ENCODE measurements at regions not wholly inside any gene's neighbourhood (a gene's known extent, or its start where the extent isn't known, plus 50 kb on each side); places are given as distances from the start of the nearest gene placed in this dataset.

DNA sequence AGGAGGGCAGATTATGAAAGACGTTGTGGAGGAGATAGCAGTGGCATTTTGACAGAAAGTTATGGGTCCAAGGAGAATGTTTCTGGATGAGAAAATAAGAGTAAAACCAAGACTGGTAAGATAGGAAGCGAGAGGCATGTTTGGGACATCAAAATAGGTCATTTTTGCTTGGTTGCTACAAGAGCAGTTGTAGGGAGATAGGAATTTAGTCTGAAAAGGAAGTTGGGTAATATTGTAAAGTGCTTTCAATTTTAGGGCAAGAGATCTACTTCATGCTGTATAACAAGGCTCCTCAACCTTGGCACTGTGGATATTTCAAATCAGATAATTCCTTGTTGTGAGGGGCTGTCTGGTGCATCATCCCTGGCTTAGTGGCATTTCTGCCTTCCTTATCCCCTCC, 118.0 kb upstream of the DPH6 start:
- DNase-seq (ENCODE audit: low read depth): no peak
- H3K4me2 ChIP-seq (ENCODE audit: low read length): no peak overlapping the region
- H4K20me1 ChIP-seq (ENCODE audit: insufficient read depth, low read length): no peaks in the 10 kb centered on the region
- no peak overlapping the region for H3K27ac ChIP-seq (ENCODE audit: low read depth, low read length)
- H2AFZ ChIP-seq (ENCODE audit: low read depth, low read length): no peak overlapping the region
- no peaks in the 10 kb centered on the region for H3K27me3 ChIP-seq (ENCODE audit: insufficient read depth, low read length)
- no peaks in the 10 kb centered on the region for H3K79me2 ChIP-seq (ENCODE audit: insufficient read depth, low read length)
- H3K27me3 Mint-ChIP-seq (ENCODE audit: low read depth, unreplicated experiment): no peaks in the 10 kb centered on the region
- no peak overlapping the region for H3K27ac Mint-ChIP-seq (ENCODE audit: unreplicated experiment)
- H3K4me3 Mint-ChIP-seq (ENCODE audit: unreplicated experiment): no peak overlapping the region
- H3K4me1 ChIP-seq (ENCODE audit: insufficient read depth, low read length): no peaks in the 10 kb centered on the region
- no peak overlapping the region for H3K9ac ChIP-seq (ENCODE audit: low read length)
- H3K36me3 ChIP-seq (ENCODE audit: insufficient read depth, low read length): no peaks in the 10 kb centered on the region
- no peak for FAIRE-seq
- H3K4me3 ChIP-seq (ENCODE audit: insufficient read depth, low read depth, low read length): no peak overlapping the region
- H3K36me3 Mint-ChIP-seq (ENCODE audit: low read depth, unreplicated experiment): no peaks in the 10 kb centered on the region
- no peak for TF ChIP-seq EZH2 (IDR thresholded peaks at IDR 0.05; ENCODE audit: insufficient read depth, low read length)
- TF ChIP-seq, protein P1, sequence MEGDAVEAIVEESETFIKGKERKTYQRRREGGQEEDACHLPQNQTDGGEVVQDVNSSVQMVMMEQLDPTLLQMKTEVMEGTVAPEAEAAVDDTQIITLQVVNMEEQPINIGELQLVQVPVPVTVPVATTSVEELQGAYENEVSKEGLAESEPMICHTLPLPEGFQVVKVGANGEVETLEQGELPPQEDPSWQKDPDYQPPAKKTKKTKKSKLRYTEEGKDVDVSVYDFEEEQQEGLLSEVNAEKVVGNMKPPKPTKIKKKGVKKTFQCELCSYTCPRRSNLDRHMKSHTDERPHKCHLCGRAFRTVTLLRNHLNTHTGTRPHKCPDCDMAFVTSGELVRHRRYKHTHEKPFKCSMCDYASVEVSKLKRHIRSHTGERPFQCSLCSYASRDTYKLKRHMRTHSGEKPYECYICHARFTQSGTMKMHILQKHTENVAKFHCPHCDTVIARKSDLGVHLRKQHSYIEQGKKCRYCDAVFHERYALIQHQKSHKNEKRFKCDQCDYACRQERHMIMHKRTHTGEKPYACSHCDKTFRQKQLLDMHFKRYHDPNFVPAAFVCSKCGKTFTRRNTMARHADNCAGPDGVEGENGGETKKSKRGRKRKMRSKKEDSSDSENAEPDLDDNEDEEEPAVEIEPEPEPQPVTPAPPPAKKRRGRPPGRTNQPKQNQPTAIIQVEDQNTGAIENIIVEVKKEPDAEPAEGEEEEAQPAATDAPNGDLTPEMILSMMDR (IDR thresholded peaks at IDR 0.05; ENCODE audit: insufficient read depth, low read depth, low read length): no peak
- no peaks in the 10 kb centered on the region for H3K9me3 Mint-ChIP-seq (ENCODE audit: unreplicated experiment)
- H3K4me1 Mint-ChIP-seq (ENCODE audit: low read depth, unreplicated experiment): peaks cover 9% of the 10 kb centered on the region
- no peaks in the 10 kb centered on the region for H3K9me3 ChIP-seq (ENCODE audit: insufficient read depth, low read depth, low read length)

DNA sequence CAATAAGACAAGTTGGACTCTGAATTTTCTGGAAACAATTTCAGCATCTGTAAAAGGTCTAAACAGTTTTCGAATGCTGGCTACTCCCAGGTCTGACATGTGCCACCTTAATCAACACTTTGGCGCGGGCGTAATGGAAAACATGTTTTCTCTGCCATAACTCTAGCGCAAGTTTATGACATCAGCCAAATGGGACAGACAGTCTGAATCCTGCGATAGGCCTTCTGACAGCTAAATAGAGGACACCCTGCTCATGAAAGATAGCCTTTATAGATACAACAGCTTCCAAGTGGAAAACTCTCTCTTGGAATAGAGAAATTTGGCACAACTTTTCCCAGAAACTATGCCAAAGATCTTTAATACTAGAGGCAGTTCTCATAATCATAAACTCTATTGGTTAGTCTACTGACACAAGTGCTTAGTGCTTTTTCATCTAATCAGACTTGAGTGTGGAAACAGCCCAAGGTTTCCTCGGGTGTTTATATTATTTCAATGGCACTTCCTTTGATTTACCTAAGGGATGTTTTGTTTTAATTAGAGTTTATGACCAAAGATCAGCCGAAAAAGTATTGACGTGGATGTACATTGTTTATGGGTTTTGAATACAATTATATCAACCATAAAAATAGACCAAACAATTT, 120.1 kb upstream of the DPH6 start:
- Histone ChIP-seq H3K4me3 (ENCODE audit: insufficient read depth, low read depth, low read length) (no peak overlapping the region), H3K79me2 (ENCODE audit: insufficient read depth, low read length) (no peaks in the 10 kb centered on the region), H4K20me1 (ENCODE audit: insufficient read depth, low read length) (no peaks in the 10 kb centered on the region), H3K4me1 (ENCODE audit: insufficient read depth, low read length) (no peaks in the 10 kb centered on the region), H3K36me3 (ENCODE audit: insufficient read depth, low read length) (no peaks in the 10 kb centered on the region), H3K27me3 (ENCODE audit: insufficient read depth, low read length) (no peaks in the 10 kb centered on the region), H3K9me3 (ENCODE audit: insufficient read depth, low read depth, low read length) (no peaks in the 10 kb centered on the region), H2AFZ (ENCODE audit: low read depth, low read length) (no peak overlapping the region), H3K4me2 (ENCODE audit: low read length) (no peak overlapping the region), H3K27ac (ENCODE audit: low read depth, low read length) (no peak overlapping the region), H3K9ac (ENCODE audit: low read length) (no peak overlapping the region)
- no peaks in the 10 kb centered on the region for H3K36me3 Mint-ChIP-seq (ENCODE audit: low read depth, unreplicated experiment)
- H3K27me3 Mint-ChIP-seq (ENCODE audit: low read depth, unreplicated experiment): no peaks in the 10 kb centered on the region
- DNase-seq (ENCODE audit: low read depth) (no peak), FAIRE-seq (no peak)
- peaks cover 15% of the 10 kb centered on the region for H3K4me1 Mint-ChIP-seq (ENCODE audit: low read depth, unreplicated experiment)
- H3K27ac Mint-ChIP-seq (ENCODE audit: unreplicated experiment): no peak overlapping the region
- no peaks in the 10 kb centered on the region for H3K9me3 Mint-ChIP-seq (ENCODE audit: unreplicated experiment)
- H3K4me3 Mint-ChIP-seq (ENCODE audit: unreplicated experiment): no peak overlapping the region
- no peak for TF ChIP-seq EZH2 (IDR thresholded peaks at IDR 0.05; ENCODE audit: insufficient read depth, low read length)
- TF ChIP-seq, protein P1 (IDR thresholded peaks at IDR 0.05; ENCODE audit: insufficient read depth, low read depth, low read length): no peak

DNA sequence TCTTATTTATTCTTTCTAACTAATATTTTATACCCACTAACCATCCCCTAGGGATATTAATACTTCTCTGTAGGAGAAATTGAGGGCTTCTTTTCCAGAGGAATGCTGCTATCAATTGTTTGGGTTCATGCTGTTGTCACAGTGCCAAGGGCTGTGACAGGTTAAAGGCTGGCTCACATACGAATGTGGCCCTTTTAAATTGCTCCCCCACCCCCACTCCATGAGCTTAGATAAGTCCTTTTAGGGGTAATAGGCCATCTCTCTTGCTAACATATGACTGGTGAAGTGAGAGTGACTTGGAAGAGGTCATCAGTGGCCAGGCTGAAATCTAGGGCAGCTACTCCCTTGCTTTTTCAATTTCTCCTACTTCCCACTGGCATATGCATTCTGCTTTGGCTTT, 121.9 kb upstream of the DPH6 start:
- H3K27me3 ChIP-seq (ENCODE audit: insufficient read depth, low read length): no peaks in the 10 kb centered on the region
- Mint-ChIP-seq H3K27me3 (ENCODE audit: low read depth, unreplicated experiment) (no peaks in the 10 kb centered on the region), H3K9me3 (ENCODE audit: unreplicated experiment) (no peaks in the 10 kb centered on the region), H3K27ac (ENCODE audit: unreplicated experiment) (no peak overlapping the region), H3K36me3 (ENCODE audit: low read depth, unreplicated experiment) (no peaks in the 10 kb centered on the region), H3K4me1 (ENCODE audit: low read depth, unreplicated experiment) (peaks cover 19% of the 10 kb centered on the region), H3K4me3 (ENCODE audit: unreplicated experiment) (no peak overlapping the region)
- DNase-seq (ENCODE audit: low read depth) (no peak), FAIRE-seq (no peak)
- no peaks in the 10 kb centered on the region for H3K36me3 ChIP-seq (ENCODE audit: insufficient read depth, low read length)
- no peaks in the 10 kb centered on the region for H3K4me1 ChIP-seq (ENCODE audit: insufficient read depth, low read length)
- no peaks in the 10 kb centered on the region for H4K20me1 ChIP-seq (ENCODE audit: insufficient read depth, low read length)
- TF ChIP-seq, protein P1 (IDR thresholded peaks at IDR 0.05; ENCODE audit: insufficient read depth, low read depth, low read length): no peak
- no peak for TF ChIP-seq EZH2 (IDR thresholded peaks at IDR 0.05; ENCODE audit: insufficient read depth, low read length)
- no peak overlapping the region for H3K4me3 ChIP-seq (ENCODE audit: insufficient read depth, low read depth, low read length)
- H3K79me2 ChIP-seq (ENCODE audit: insufficient read depth, low read length): no peaks in the 10 kb centered on the region
- no peak overlapping the region for H3K4me2 ChIP-seq (ENCODE audit: low read length)
- H3K9ac ChIP-seq (ENCODE audit: low read length): no peak overlapping the region
- H3K27ac ChIP-seq (ENCODE audit: low read depth, low read length): no peak overlapping the region
- H2AFZ ChIP-seq (ENCODE audit: low read depth, low read length): no peak overlapping the region
- H3K9me3 ChIP-seq (ENCODE audit: insufficient read depth, low read depth, low read length): no peaks in the 10 kb centered on the region

Data from astrocyte (in vitro differentiated cells and primary cell).